Adrenal gland (tissue), 9 donors: ENCODE measurements at regions not wholly inside any gene's neighbourhood (a gene's known extent, or its start where the extent isn't known, plus 50 kb on each side); places are given as distances from the start of the nearest gene placed in this dataset.

Experiments
- DNase-seq, 7 donors: peaks; one replicate each; pipeline ENCODE4 v3.0.0-alpha.2; 2019 to 2020
- H3K27ac ChIP-seq, 5 donors: fragments of 200-600 bp; sonication (generic) in 4 of 5; 1 replicate in 3 of 5; 2 replicates in 2 of 5; pipeline versions ENCODE4 v1.5.1 to v1.8.0; 2016 to 2020; ENCODE audit warnings: mild to moderate bottlenecking in 1 of 5
- H3K27me3 ChIP-seq: fragments of 200-600 bp; 2 replicates; pipeline ENCODE4 v1.8.0; 2021
- H3K36me3 ChIP-seq, 2 donors: fragments of 200-600 bp; replicated peaks in 1 of 2; 1 replicate in 1 of 2; 2 replicates in 1 of 2; pipeline versions ENCODE4 v1.5.1 to v1.8.0; 2018 to 2022
- H3K4me1 ChIP-seq, 2 donors: fragments of 200-600 bp; replicated peaks in 1 of 2; 1 replicate in 1 of 2; 2 replicates in 1 of 2; pipeline versions ENCODE4 v1.5.1 to v1.8.0; 2018 to 2021
- H3K4me3 ChIP-seq, 4 donors: fragments of 200-600 bp; sonication (generic) in 3 of 4; one replicate each; pipeline ENCODE4 v1.5.1; 2016 to 2018
- H3K9me3 ChIP-seq, 3 donors: fragments of 200-600 bp; sonication (generic) in 1 of 3; replicated peaks in 1 of 3; 1 replicate in 2 of 3; 2 replicates in 1 of 3; pipeline versions ENCODE4 v1.5.1 to v1.8.0; 2016 to 2021
- POLR2A ChIP-seq, 2 donors: fragments of 450-650 bp; IDR thresholded peaks; one replicate each; pipeline ENCODE4 v1.6.1; 2017; ENCODE audit warnings: antibody characterized with exemption in 2 of 2, mild to moderate bottlenecking in 2 of 2, moderate library complexity in 1 of 2
- WGBS, 4 donors: extraction: QIAGEN DNeasy Blood & Tissue Kit in 2 of 4; methylation state at CpG; one replicate each; pipeline versions ENCODE4 v1.1.5 to v1.1.7; 2013 to 2017; 5-methylcytosine and 5-hydroxymethylcytosine counted together
- intact Hi-C, 2 donors: fragments of 100-400 bp; cut with DNase I; formaldehyde crosslinking; loops; one replicate each; pipeline versions ENCODE4 v1.14.1 to v1.15.0; 2022 to 2023
- TF ChIP-seq, protein P1 (sequence below), 6 experiments: fragments of 450-650 bp in 4 of 6; fragments of 200-600 bp in 2 of 6; sonication (generic) in 1 of 6; IDR thresholded peaks; 1 replicate in 5 of 6; 2 replicates in 1 of 6; pipeline versions ENCODE4 v1.5.1 to v1.8.0; 2016 to 2021; ENCODE audit warnings: antibody characterized with exemption in 6 of 6, mild to moderate bottlenecking in 2 of 6, moderate library complexity in 1 of 6
- donor health status: healthy with polysubstance abuse.
- donor health status: Bipolar disorder and iron deficiency.
- donor health status: DM: yes; HTN: yes; CAD: no.
- donor health status: DM: no; HTN: no; CAD: no.
- donor health status: DM: no; HTN: no; CAD: no.

DNA sequence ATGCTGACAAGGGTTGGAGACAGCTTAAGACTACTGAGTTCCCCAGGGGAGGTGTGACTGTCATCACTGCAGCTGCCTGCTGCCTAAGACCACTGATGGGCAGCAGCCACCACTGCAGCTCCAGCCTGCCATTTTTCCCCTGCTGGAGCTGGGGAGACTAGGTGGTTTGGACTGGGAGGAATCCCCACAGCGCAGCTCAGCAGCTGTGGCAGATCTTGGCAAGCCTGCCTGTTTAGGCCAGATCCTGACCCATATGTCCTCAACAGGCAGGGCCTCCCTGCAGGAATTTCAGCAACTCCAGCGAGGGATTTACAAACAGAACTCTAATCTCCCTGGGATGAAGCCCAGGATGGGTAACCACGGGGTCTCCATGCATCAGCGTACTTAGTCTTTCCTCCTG is 356.4 kb upstream of the TOM1L1 start:
- Histone ChIP-seq H3K4me3 (no peak overlapping the region), H3K4me1 (no peaks in the 10 kb centered on the region), H3K36me3 (no peaks in the 10 kb centered on the region), H3K9me3 (no peaks in the 10 kb centered on the region), H3K27me3 (no peaks in the 10 kb centered on the region), H3K27ac (no peak overlapping the region)
- DNase-seq = no peak
- TF ChIP-seq, protein P1, sequence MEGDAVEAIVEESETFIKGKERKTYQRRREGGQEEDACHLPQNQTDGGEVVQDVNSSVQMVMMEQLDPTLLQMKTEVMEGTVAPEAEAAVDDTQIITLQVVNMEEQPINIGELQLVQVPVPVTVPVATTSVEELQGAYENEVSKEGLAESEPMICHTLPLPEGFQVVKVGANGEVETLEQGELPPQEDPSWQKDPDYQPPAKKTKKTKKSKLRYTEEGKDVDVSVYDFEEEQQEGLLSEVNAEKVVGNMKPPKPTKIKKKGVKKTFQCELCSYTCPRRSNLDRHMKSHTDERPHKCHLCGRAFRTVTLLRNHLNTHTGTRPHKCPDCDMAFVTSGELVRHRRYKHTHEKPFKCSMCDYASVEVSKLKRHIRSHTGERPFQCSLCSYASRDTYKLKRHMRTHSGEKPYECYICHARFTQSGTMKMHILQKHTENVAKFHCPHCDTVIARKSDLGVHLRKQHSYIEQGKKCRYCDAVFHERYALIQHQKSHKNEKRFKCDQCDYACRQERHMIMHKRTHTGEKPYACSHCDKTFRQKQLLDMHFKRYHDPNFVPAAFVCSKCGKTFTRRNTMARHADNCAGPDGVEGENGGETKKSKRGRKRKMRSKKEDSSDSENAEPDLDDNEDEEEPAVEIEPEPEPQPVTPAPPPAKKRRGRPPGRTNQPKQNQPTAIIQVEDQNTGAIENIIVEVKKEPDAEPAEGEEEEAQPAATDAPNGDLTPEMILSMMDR (IDR thresholded peaks at IDR 0.05) = no peak
- TF ChIP-seq POLR2A (IDR thresholded peaks at IDR 0.05) = no peak
- 62 to 73% (median 67%) methylated on average over 4 of the region's 4 CpGs for WGBS, 4 donors
- intact Hi-C loops = no loop called here

DNA sequence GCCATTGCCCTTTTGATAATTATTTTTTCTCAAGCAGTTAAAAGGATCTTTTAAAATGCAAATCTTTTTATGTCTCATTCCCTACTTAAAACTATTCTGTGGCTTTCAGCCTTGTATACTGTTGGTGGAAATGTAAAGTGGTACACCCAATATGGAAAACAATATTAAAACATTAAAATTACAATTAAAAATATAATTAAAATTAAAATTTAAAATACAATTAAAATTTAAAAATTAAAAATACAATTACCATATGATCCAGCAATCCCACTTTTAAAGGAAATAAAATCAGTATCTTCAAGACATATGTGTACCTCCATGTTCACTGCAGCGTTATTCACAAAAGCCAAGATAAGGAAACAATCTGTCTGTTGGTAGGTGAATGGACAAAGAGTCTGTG is 340.8 kb upstream of the TOM1L1 start:
- WGBS, 4 donors = 87 to 94% (median 88%) methylated on average over 1 of the region's 1 CpG
- no peaks in the 10 kb centered on the region for H3K9me3 ChIP-seq
- intact Hi-C loops = no loop called here

DNA sequence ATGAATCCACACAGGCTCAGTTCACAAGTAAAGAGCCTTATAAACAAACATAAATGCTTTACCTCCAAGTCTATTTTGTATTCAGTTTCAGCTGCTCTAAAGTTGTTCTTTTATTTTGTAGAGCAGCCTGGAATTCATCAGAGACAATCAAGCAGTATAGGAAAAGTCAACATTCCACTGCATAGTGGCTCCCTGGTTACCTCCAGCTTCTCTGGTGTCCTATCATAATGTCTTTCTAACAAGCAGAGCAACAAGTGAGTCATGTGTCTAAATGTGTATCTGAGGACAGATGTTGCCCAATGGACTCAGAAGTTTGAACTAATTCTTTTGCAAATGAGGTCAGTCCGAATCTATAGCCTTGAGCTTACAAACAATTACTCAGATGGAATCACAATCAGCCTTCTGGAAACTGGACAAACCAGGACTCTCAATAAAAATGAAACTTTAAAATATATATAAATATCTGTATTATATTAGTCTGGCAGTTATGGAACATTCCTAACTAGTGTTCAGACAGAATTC is 292.0 kb upstream of the TOM1L1 start:
- H3K36me3 ChIP-seq = no peaks in the 10 kb centered on the region
- peak in 3 of 7 donors; percentile 8 to 21 (median 11) for DNase-seq
- H3K9me3 ChIP-seq = peaks cover 0 to 6% (median 0%) of the 10 kb centered on the region in 3 donors
- H3K27ac ChIP-seq = no peak overlapping the region
- no peak overlapping the region for H3K4me3 ChIP-seq
- 24 to 61% (median 35%) methylated on average over 1 of the region's 1 CpG for WGBS, 4 donors
- no peaks in the 10 kb centered on the region for H3K4me1 ChIP-seq
- TF ChIP-seq POLR2A (IDR thresholded peaks at IDR 0.05) = peak in 1 of 2 donors; percentile 36
- TF ChIP-seq, protein P1 (IDR thresholded peaks at IDR 0.05) = no peak
- intact Hi-C loops = no loop called here
- no peaks in the 10 kb centered on the region for H3K27me3 ChIP-seq

More for the DNA sequence above, 340.8 kb upstream of the TOM1L1 start:
- H3K4me3 ChIP-seq = no peak overlapping the region
- DNase-seq = no peak
- TF ChIP-seq, protein P1 (IDR thresholded peaks at IDR 0.05) = no peak
- no peak for TF ChIP-seq POLR2A (IDR thresholded peaks at IDR 0.05)
- no peaks in the 10 kb centered on the region for H3K4me1 ChIP-seq
- H3K27me3 ChIP-seq = no peaks in the 10 kb centered on the region
- H3K27ac ChIP-seq = no peak overlapping the region
- no peaks in the 10 kb centered on the region for H3K36me3 ChIP-seq

DNA sequence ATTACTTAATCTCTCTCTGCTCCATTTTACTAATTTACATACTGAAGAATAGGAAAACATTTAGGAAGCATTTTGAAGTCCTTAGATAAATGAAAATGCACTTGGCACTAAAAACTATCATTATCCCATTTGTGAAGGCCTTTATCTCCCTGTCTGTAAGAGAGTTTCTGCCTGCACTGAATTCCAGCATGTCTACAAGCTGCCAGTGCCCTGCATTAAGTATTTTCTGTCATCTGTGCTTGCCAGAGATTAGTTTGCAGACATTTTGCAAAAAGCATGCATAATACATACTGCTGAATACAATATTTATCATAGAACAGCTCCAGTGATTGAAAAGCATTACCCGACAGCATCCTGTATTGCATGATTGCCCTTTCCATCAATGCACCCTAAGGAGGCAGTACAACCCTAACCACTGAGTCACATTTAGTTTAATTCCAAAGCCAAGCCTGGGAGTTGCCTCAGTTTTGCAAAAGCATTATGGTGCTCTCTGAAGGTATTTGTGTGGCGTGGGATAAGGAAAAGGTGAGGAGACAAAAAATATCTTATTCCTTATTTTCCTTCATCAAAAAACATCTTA is 280.2 kb upstream of the TOM1L1 start:
- no peak for TF ChIP-seq POLR2A (IDR thresholded peaks at IDR 0.05)
- TF ChIP-seq, protein P1 (IDR thresholded peaks at IDR 0.05) = no peak
- Histone ChIP-seq H3K27me3 (no peaks in the 10 kb centered on the region), H3K27ac (no peak overlapping the region), H3K4me3 (no peak overlapping the region), H3K36me3 (no peaks in the 10 kb centered on the region), H3K4me1 (no peaks in the 10 kb centered on the region), H3K9me3 (no peaks in the 10 kb centered on the region)
- no peak for DNase-seq
- 77 to 82% (median 79%) methylated on average over 2 of the region's 2 CpGs for WGBS, 4 donors
- intact Hi-C loops = no loop called here
